ENCODE measurements at regions not wholly inside any gene's neighbourhood (a gene's known extent, or its start where the extent isn't known, plus 50 kb on each side); places are given as distances from the start of the nearest gene placed in this dataset.
A peak's percentile ranks its signal among the peaks of the same experiment; 100 is the strongest.

DNA sequence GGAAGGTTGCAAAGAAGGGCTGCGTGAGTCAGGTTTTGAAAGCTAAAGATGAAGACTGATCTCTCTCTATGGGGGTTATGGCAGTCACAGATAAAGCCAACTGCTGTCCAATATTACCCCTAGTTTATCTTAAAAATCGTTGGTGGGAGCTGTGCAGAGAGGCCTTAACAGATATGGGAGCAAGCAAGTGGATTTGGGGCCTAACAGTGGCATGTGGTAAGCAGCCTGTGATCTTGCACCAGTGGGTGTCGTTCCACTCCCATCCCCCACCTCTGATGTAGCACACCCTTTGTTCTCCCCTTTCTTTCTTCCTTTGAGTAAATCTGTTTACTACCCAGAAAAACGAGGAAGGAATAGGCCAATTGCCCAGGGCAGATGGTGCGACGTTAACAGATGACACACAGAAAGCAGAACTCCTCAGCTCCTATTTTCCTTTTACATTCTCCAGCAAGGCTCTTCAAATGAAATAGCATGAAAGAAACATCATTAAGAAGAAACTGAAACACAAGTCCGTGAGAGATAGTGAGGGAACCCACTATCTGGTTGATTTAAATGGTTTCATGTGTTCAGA lies 274.1 kb upstream of the CITED2 start:
- ATAC-seq (no peak), DNase-seq (peak in 1 of 5 donors; percentile 29)
- 66 to 76% (median 74%) methylated on average over 7 of the region's 7 CpGs for WGBS, 4 donors
- intact Hi-C loops (cut with DNase I) = no loop called here
- no peak for TF ChIP-seq POLR2A (IDR thresholded peaks at IDR 0.05)
- TF ChIP-seq, protein P1, sequence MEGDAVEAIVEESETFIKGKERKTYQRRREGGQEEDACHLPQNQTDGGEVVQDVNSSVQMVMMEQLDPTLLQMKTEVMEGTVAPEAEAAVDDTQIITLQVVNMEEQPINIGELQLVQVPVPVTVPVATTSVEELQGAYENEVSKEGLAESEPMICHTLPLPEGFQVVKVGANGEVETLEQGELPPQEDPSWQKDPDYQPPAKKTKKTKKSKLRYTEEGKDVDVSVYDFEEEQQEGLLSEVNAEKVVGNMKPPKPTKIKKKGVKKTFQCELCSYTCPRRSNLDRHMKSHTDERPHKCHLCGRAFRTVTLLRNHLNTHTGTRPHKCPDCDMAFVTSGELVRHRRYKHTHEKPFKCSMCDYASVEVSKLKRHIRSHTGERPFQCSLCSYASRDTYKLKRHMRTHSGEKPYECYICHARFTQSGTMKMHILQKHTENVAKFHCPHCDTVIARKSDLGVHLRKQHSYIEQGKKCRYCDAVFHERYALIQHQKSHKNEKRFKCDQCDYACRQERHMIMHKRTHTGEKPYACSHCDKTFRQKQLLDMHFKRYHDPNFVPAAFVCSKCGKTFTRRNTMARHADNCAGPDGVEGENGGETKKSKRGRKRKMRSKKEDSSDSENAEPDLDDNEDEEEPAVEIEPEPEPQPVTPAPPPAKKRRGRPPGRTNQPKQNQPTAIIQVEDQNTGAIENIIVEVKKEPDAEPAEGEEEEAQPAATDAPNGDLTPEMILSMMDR (IDR thresholded peaks at IDR 0.05) = no peak
- no peaks in the 10 kb centered on the region for H3K27me3 ChIP-seq
- no peaks in the 10 kb centered on the region for H3K36me3 ChIP-seq
- H3K4me1 ChIP-seq = peaks cover 0 to 27% (median 6%) of the 10 kb centered on the region in 12 donors
- H3K27ac ChIP-seq = peak overlapping the region in 1 of 12 donors; percentile 79
- H3K9me3 ChIP-seq = peaks cover 0 to 6% (median 0%) of the 10 kb centered on the region in 12 donors
- H3K4me3 ChIP-seq = no peak overlapping the region

DNA sequence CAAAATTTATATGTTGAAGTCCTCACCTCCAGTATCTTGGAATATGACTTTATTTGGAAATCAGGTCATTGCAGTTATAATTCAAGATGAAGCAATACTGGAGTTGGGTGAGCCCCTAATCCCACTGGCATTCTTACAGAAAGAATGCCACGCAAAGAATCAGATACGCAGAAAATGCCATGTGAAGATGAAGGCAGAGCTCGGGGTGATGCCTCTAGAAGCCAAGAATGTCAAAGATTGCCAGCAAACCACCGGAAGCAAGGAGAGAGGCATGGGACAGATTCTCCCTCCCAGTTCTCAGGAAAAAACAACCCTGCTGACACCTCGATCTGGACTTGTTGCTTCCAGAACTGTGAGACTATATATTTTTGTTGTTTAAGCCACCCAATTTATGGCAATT lies 273.4 kb upstream of the CITED2 start:
- peaks cover 0 to 6% (median 0%) of the 10 kb centered on the region in 12 donors for H3K9me3 ChIP-seq
- 74 to 81% (median 77%) methylated on average over 5 of the region's 5 CpGs for WGBS, 4 donors
- intact Hi-C loops (cut with DNase I) = no loop called here
- H3K4me1 ChIP-seq = peaks cover 0 to 34% (median 6%) of the 10 kb centered on the region in 12 donors
- no peak for ATAC-seq
- no peak overlapping the region for H3K4me3 ChIP-seq
- no peaks in the 10 kb centered on the region for H3K36me3 ChIP-seq
- H3K27me3 ChIP-seq = no peaks in the 10 kb centered on the region
- no peak overlapping the region for H3K27ac ChIP-seq
- no peak for DNase-seq
- TF ChIP-seq, protein P1 (IDR thresholded peaks at IDR 0.05) = no peak
- TF ChIP-seq POLR2A (IDR thresholded peaks at IDR 0.05) = no peak

DNA sequence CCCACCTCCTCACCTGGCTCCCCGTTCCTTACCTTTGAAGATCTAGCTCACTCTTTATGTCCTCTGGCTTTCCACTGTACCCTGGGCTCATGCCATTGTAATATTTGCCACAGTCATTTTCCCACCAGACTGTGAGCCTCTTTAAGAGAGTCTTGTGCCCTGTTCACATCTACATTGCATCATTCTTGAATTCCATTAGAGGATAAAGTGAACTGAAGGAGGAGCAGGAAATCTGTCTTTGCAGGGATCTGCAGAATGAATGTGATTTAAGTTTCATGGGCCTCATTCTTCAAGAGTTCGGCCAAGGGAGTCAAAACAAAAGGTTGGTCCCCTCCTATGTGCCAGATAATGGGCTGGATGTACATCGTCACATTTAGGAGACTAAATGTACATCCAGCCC lies 272.6 kb upstream of the CITED2 start:
- Histone ChIP-seq H3K4me3 (no peak overlapping the region), H3K36me3 (no peaks in the 10 kb centered on the region), H3K27me3 (no peaks in the 10 kb centered on the region), H3K4me1 (peaks cover 0 to 42% (median 6%) of the 10 kb centered on the region in 12 donors), H3K9me3 (peaks cover 0 to 6% (median 0%) of the 10 kb centered on the region in 12 donors), H3K27ac (no peak overlapping the region)
- ATAC-seq (no peak), DNase-seq (no peak)
- TF ChIP-seq, protein P1 (IDR thresholded peaks at IDR 0.05) = no peak
- no peak for TF ChIP-seq POLR2A (IDR thresholded peaks at IDR 0.05)
- intact Hi-C loops (cut with DNase I) = no loop called here
- WGBS, 4 donors = 78 to 97% (median 86%) methylated on average over 3 of the region's 3 CpGs

DNA sequence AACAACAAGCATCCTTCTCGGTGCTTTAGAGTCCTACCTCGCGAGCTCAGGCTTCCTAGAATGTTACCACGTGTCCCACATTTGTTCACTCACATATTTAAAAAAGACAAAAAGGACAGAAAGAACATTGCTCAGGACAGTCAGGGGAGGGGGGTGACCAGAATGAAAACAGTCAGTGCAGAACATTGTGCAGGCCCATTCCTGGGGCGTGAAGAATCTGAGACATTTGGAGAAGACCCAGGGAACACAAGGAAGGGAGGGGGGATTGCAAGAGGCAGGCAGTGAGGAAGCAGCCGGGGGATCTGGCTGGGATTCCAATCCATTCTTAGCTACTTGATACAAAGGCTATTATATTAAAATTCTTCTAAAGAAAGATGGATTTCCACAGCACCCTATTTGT lies 270.4 kb upstream of the CITED2 start:
- H3K27ac ChIP-seq = peak overlapping the region in 4 of 12 donors; percentile 7 to 48 (median 30)
- peak in 1 of 5 donors; percentile 22 for DNase-seq
- H3K36me3 ChIP-seq = no peaks in the 10 kb centered on the region
- intact Hi-C loops (cut with DNase I) = no loop called here
- H3K4me3 ChIP-seq = no peak overlapping the region
- peak; percentile 41 to 92 (median 81) for ATAC-seq
- H3K27me3 ChIP-seq = no peaks in the 10 kb centered on the region
- H3K9me3 ChIP-seq = peaks cover 0 to 6% (median 0%) of the 10 kb centered on the region in 12 donors
- no peak for TF ChIP-seq POLR2A (IDR thresholded peaks at IDR 0.05)
- TF ChIP-seq, protein P1 (IDR thresholded peaks at IDR 0.05) = no peak
- peaks cover 0 to 59% (median 6%) of the 10 kb centered on the region in 12 donors for H3K4me1 ChIP-seq
- 17 to 26% (median 21%) methylated on average over 6 of the region's 6 CpGs for WGBS, 4 donors

All from heart left ventricle (tissue), 16 donors.